Endometrium (tissue), 2 donors: ENCODE measurements at regions not wholly inside any gene's neighbourhood (a gene's known extent, or its start where the extent isn't known, plus 50 kb on each side); places are given as distances from the start of the nearest gene placed in this dataset.
"Not testable (repeated sequence)": the region's sequence is repeated elsewhere in the genome, so short reads cannot be mapped to it uniquely, and the experiment has no call there.

Source experiments
- FAIRE-seq: peaks from 2 replicates; lab custom pipeline; 2012; peaks lifted over from hg19 to GRCh38; lab: Jason Lieb, UNC
- donor health status: control.
- donor health status: control.

- FAIRE-seq, result no peak
Observed at GRCh38 chr10:80949785-80950184, 412.1 kb downstream of the SH2D4B start.

GRCh38 chr10:80952436-80952835 lies 414.7 kb downstream of the SH2D4B start:
- no peak for FAIRE-seq

GRCh38 chr10:80957161-80957560 lies 419.5 kb downstream of the SH2D4B start:
- no peak for FAIRE-seq

GRCh38 chr10:80964179-80964578 lies 426.5 kb downstream of the SH2D4B start:
- FAIRE-seq, result no peak

GRCh38 chr10:80964955-80965614 lies 427.4 kb downstream of the SH2D4B start:
- FAIRE-seq, result no peak

GRCh38 chr10:80966326-80966986 lies 428.8 kb downstream of the SH2D4B start:
- FAIRE-seq, result no peak

- FAIRE-seq, result not testable (repeated sequence)
Observed at GRCh38 chr10:80967357-80967756, 429.7 kb downstream of the SH2D4B start.

GRCh38 chr10:80968903-80969302 lies 431.2 kb downstream of the SH2D4B start:
- no peak for FAIRE-seq

- FAIRE-seq, result no peak
Observed at GRCh38 chr10:80971461-80971860, 433.8 kb downstream of the SH2D4B start.

- FAIRE-seq, result no peak
Observed at GRCh38 chr10:80976658-80977057, 439.0 kb downstream of the SH2D4B start.

- FAIRE-seq, result no peak
Observed at GRCh38 chr10:80985102-80985501, 447.4 kb downstream of the SH2D4B start.

- FAIRE-seq, result no peak
Observed at GRCh38 chr10:80986596-80986995, 448.9 kb downstream of the SH2D4B start.

GRCh38 chr10:80988755-80989154 lies 451.1 kb downstream of the SH2D4B start:
- peak; percentile 12 for FAIRE-seq

GRCh38 chr10:80996615-80997193 lies 459.0 kb downstream of the SH2D4B start:
- FAIRE-seq, result no peak

- FAIRE-seq, result no peak
Observed at GRCh38 chr10:81000781-81001180, 463.1 kb downstream of the SH2D4B start.

GRCh38 chr10:81002382-81002781 lies 464.7 kb downstream of the SH2D4B start:
- FAIRE-seq, result no peak

GRCh38 chr10:81007872-81008271 lies 470.2 kb downstream of the SH2D4B start:
- no peak for FAIRE-seq

- FAIRE-seq, result no peak
Observed at GRCh38 chr10:81008726-81009125, 471.0 kb downstream of the SH2D4B start.

- FAIRE-seq, result no peak
Observed at GRCh38 chr10:81009296-81009695, 471.6 kb downstream of the SH2D4B start.

- FAIRE-seq, result no peak
Observed at GRCh38 chr10:81013771-81014170, 476.1 kb downstream of the SH2D4B start.

- FAIRE-seq, result peak; percentile 75
Observed at GRCh38 chr10:81019029-81019890, 481.6 kb downstream of the SH2D4B start.

GRCh38 chr10:81021428-81022129 lies 483.9 kb downstream of the SH2D4B start:
- FAIRE-seq, result no peak
